Mucosa of rectum (tissue), 2 donors: ENCODE measurements at regions not wholly inside any gene's neighbourhood (a gene's known extent, or its start where the extent isn't known, plus 50 kb on each side); places are given as distances from the start of the nearest gene placed in this dataset.

Experiments
- H3K27ac ChIP-seq, 2 donors: one replicate each; pipeline ENCODE4 v1.7.0; 2013; ENCODE audit warnings: inconsistent platforms in 2 of 2, low read depth in 2 of 2, low read length in 2 of 2
- H3K27me3 ChIP-seq, 2 donors: one replicate each; pipeline ENCODE4 v1.7.0; 2013; ENCODE audit warnings: low read length in 2 of 2; ENCODE audit not compliant: control insufficient read depth in 2 of 2, insufficient read depth in 2 of 2
- H3K36me3 ChIP-seq, 2 donors: one replicate each; pipeline ENCODE4 v1.7.0; 2013; ENCODE audit warnings: low read length in 2 of 2; ENCODE audit not compliant: control insufficient read depth in 2 of 2, insufficient read depth in 2 of 2
- H3K4me1 ChIP-seq, 2 donors: one replicate each; pipeline ENCODE4 v1.7.0; 2013; ENCODE audit warnings: low read length in 2 of 2, mild to moderate bottlenecking in 1 of 2; ENCODE audit not compliant: control insufficient read depth in 2 of 2, insufficient read depth in 2 of 2
- H3K4me3 ChIP-seq, 2 donors: one replicate each; pipeline ENCODE4 v1.7.0; 2013; ENCODE audit warnings: low read length in 2 of 2
- H3K9ac ChIP-seq, 2 donors: one replicate each; pipeline ENCODE4 v1.7.0; 2013; ENCODE audit warnings: low read length in 2 of 2, low read depth in 1 of 2, mild to moderate bottlenecking in 1 of 2
- H3K9me3 ChIP-seq, 2 donors: one replicate each; pipeline ENCODE4 v1.7.0; 2013; ENCODE audit warnings: low read length in 2 of 2; ENCODE audit not compliant: control insufficient read depth in 2 of 2
- donor health status: healthy.
- donor health status: Normal muscosa, but diverticular disease.

GRCh38 chr5:135193213-135194125, 159.4 kb upstream of the PITX1 start:
- Histone ChIP-seq H3K36me3 (no peaks in the 10 kb centered on the region), H3K27me3 (peaks cover 11 to 28% of the 10 kb centered on the region in 2 donors), H3K9me3 (no peaks in the 10 kb centered on the region), H3K4me1 (peaks cover 5 to 7% of the 10 kb centered on the region in 2 donors), H3K4me3 (no peak overlapping the region), H3K27ac (no peak overlapping the region), H3K9ac (no peak overlapping the region)

- Histone ChIP-seq H3K4me3 (no peak overlapping the region), H3K27me3 (peaks cover 14 to 35% of the 10 kb centered on the region in 2 donors)
Measured at GRCh38 chr5:135192351-135192750, 158.3 kb upstream of the PITX1 start.

GRCh38 chr5:135191084-135191826, 157.2 kb upstream of the PITX1 start:
- H3K4me1 ChIP-seq = peaks cover 5 to 7% of the 10 kb centered on the region in 2 donors
- no peaks in the 10 kb centered on the region for H3K36me3 ChIP-seq
- peak overlapping the region; percentile 38 to 55 for H3K27ac ChIP-seq
- H3K27me3 ChIP-seq = peaks cover 14 to 43% of the 10 kb centered on the region in 2 donors
- H3K9ac ChIP-seq = peak overlapping the region; percentile 47 to 53
- no peaks in the 10 kb centered on the region for H3K9me3 ChIP-seq
- peak overlapping the region; percentile 56 to 62 for H3K4me3 ChIP-seq

More at GRCh38 chr5:135192351-135192750, 158.3 kb upstream of the PITX1 start:
- Histone ChIP-seq H3K27ac (no peak overlapping the region), H3K4me1 (peaks cover 5 to 7% of the 10 kb centered on the region in 2 donors), H3K9ac (no peak overlapping the region), H3K9me3 (no peaks in the 10 kb centered on the region), H3K36me3 (no peaks in the 10 kb centered on the region)

- no peaks in the 10 kb centered on the region for H3K9me3 ChIP-seq
- H3K27ac ChIP-seq = peak overlapping the region; percentile 16 to 38
- H3K4me3 ChIP-seq = peak overlapping the region; percentile 56 to 62
- H3K9ac ChIP-seq = peak overlapping the region in 1 of 2 donors; percentile 47
- peaks cover 5 to 7% of the 10 kb centered on the region in 2 donors for H3K4me1 ChIP-seq
- H3K36me3 ChIP-seq = no peaks in the 10 kb centered on the region
- peaks cover 14 to 43% of the 10 kb centered on the region in 2 donors for H3K27me3 ChIP-seq
Measured at GRCh38 chr5:135190416-135191083, 156.5 kb upstream of the PITX1 start.

GRCh38 chr5:135189024-135189423, 155.0 kb upstream of the PITX1 start:
- H3K9ac ChIP-seq = no peak overlapping the region
- no peaks in the 10 kb centered on the region for H3K36me3 ChIP-seq
- H3K4me3 ChIP-seq = no peak overlapping the region
- H3K9me3 ChIP-seq = no peaks in the 10 kb centered on the region
- no peak overlapping the region for H3K27ac ChIP-seq
- H3K27me3 ChIP-seq = peaks cover 14 to 43% of the 10 kb centered on the region in 2 donors
- H3K4me1 ChIP-seq = peaks cover 5 to 7% of the 10 kb centered on the region in 2 donors

GRCh38 chr5:135188233-135188914, 154.3 kb upstream of the PITX1 start:
- Histone ChIP-seq H3K4me1 (peaks cover 5 to 7% of the 10 kb centered on the region in 2 donors), H3K4me3 (no peak overlapping the region), H3K36me3 (no peaks in the 10 kb centered on the region), H3K27me3 (peaks cover 14 to 43% of the 10 kb centered on the region in 2 donors), H3K27ac (no peak overlapping the region), H3K9me3 (no peaks in the 10 kb centered on the region), H3K9ac (no peak overlapping the region)

- Histone ChIP-seq H3K9me3 (no peaks in the 10 kb centered on the region), H3K27ac (peak overlapping the region; percentile 11 to 57), H3K4me1 (peaks cover 5 to 7% of the 10 kb centered on the region in 2 donors), H3K4me3 (no peak overlapping the region), H3K9ac (no peak overlapping the region), H3K36me3 (no peaks in the 10 kb centered on the region), H3K27me3 (peaks cover 12 to 35% of the 10 kb centered on the region in 2 donors)
Measured at GRCh38 chr5:135186662-135187522, 152.9 kb upstream of the PITX1 start.

GRCh38 chr5:135185481-135186065, 151.5 kb upstream of the PITX1 start:
- no peak overlapping the region for H3K4me3 ChIP-seq
- H3K9ac ChIP-seq = no peak overlapping the region
- no peaks in the 10 kb centered on the region for H3K36me3 ChIP-seq
- H3K27ac ChIP-seq = peak overlapping the region; percentile 57 to 70
- H3K4me1 ChIP-seq = no peaks in the 10 kb centered on the region
- no peaks in the 10 kb centered on the region for H3K9me3 ChIP-seq
- peaks cover 8 to 29% of the 10 kb centered on the region in 2 donors for H3K27me3 ChIP-seq
